Panc1 (cell line): ENCODE measurements at regions not wholly inside any gene's neighbourhood (a gene's known extent, or its start where the extent isn't known, plus 50 kb on each side); places are given as distances from the start of the nearest gene placed in this dataset.

Experiments
- ATAC-seq: fragments of 200-7000 bp; cut with Tn5 transposase; 2 replicates; pipeline ENCODE4 v1.9.1; 2020; ENCODE audit warnings: mild to moderate bottlenecking, moderate library complexity
- BruUV-seq: library from RNA; stranded (reverse); fragments of 400-500 nt; replicated peaks from 2 replicates; lab custom pipeline; 2021; lab: Mats Ljungman, UMichigan
- CTCF ChIA-PET: fragments of 300-600 bp; sonication (Branson Sonifier 250); formaldehyde crosslinking; loops from one replicate; lab custom pipeline; 2022; ENCODE audit warnings: antibody characterized with exemption; lab: Charles Lee
- POLR2A ChIA-PET: fragments of 300-600 bp; sonication (Branson Sonifier 250); formaldehyde crosslinking; loops from one replicate; lab custom pipeline; 2022; ENCODE audit warnings: antibody characterized with exemption; lab: Charles Lee
- DNase-seq: peaks from one replicate; pipeline ENCODE4 v3.0.0-alpha.2; 2010; ENCODE audit warnings: low read depth, low spot score
- H3K27ac ChIP-seq: 2 replicates; pipeline ENCODE4 v1.5.1; 2011; ENCODE audit warnings: mild to moderate bottlenecking, low read length, inconsistent platforms
- H3K27me3 ChIP-seq: fragments of 200-500 bp; sonication (Bioruptor generic); 2 replicates; pipeline ENCODE4 v1.6.0; 2014; ENCODE audit warnings: low read length, inconsistent platforms; ENCODE audit not compliant: control insufficient read depth, insufficient read depth
- H3K36me3 ChIP-seq: fragments of 200-500 bp; sonication (Bioruptor generic); 2 replicates; pipeline ENCODE4 v1.5.1; 2014; ENCODE audit warnings: inconsistent platforms, mild to moderate bottlenecking, low read length, moderate library complexity; ENCODE audit not compliant: control insufficient read depth, insufficient read depth
- H3K4me1 ChIP-seq: 2 replicates; pipeline ENCODE4 v1.5.1; 2011; ENCODE audit warnings: inconsistent platforms, mild to moderate bottlenecking, low read length, moderate library complexity; ENCODE audit not compliant: control insufficient read depth, insufficient read depth
- H3K4me3 ChIP-seq, 2 experiments: 2 replicates each; pipeline ENCODE4 v1.5.1; 2011 to 2012; ENCODE audit warnings: low read depth in 2 of 2, low read length in 2 of 2, mild to moderate bottlenecking in 2 of 2, inconsistent platforms in 1 of 2, moderate library complexity in 1 of 2
- H3K9me3 ChIP-seq: fragments of 200-500 bp; sonication (Bioruptor generic); 2 replicates; pipeline ENCODE4 v1.5.1; 2014; ENCODE audit warnings: low read depth, mild to moderate bottlenecking, inconsistent platforms, low read length, moderate library complexity; ENCODE audit not compliant: control insufficient read depth, insufficient read depth
- CTCF ChIP-seq: fragments of 450-650 bp; IDR thresholded peaks from 2 replicates; pipeline ENCODE4 v1.5.1; 2017; ENCODE audit warnings: mild to moderate bottlenecking
- POLR2AphosphoS5 ChIP-seq: IDR thresholded peaks from 2 replicates; pipeline ENCODE4 v1.6.1; 2012; ENCODE audit warnings: mild to moderate bottlenecking, low read depth, low read length, moderate library complexity
- REST ChIP-seq, 2 experiments: IDR thresholded peaks; 2 replicates each; pipeline ENCODE4 v1.6.1; 2011 to 2012; ENCODE audit warnings: low read depth in 2 of 2, control low read depth in 1 of 2, low read length in 1 of 2, mild to moderate bottlenecking in 1 of 2, moderate library complexity in 1 of 2; ENCODE audit not compliant: insufficient read depth in 1 of 2
- SIN3A ChIP-seq: IDR thresholded peaks from 2 replicates; pipeline ENCODE4 v1.6.1; 2012; ENCODE audit warnings: low read depth, mild to moderate bottlenecking, low read length, moderate library complexity, borderline replicate concordance; ENCODE audit not compliant: insufficient read depth
- TCF7L2 ChIP-seq: IDR thresholded peaks from 2 replicates; pipeline ENCODE4 v1.6.1; 2011; ENCODE audit warnings: mild to moderate bottlenecking, low read depth, low read length, inconsistent platforms
- in situ Hi-C: cut with HindIII; loops from 2 replicates; pipeline ENCODE4 v1.10.0; 2016; ENCODE audit warnings: low sequenced_read_pairs, low pct_unique_long_range_greater_than_20kb
- intact Hi-C: fragments of 100-400 bp; cut with micrococcal nuclease; formaldehyde crosslinking; loops from one replicate; pipeline ENCODE4 v1.10.0; 2022; ENCODE audit not compliant: unreplicated experiment

- in situ Hi-C loops, result no loop called here
- no peaks in the 10 kb centered on the region for H3K9me3 ChIP-seq
- intact Hi-C loops, result no loop called here
- no peak overlapping the region for H3K27ac ChIP-seq
- ChIA-PET CTCF (no interaction called here), POLR2A (no interaction called here)
- no peaks in the 10 kb centered on the region for H3K27me3 ChIP-seq
- H3K4me1 ChIP-seq, result no peaks in the 10 kb centered on the region
- H3K36me3 ChIP-seq, result no peaks in the 10 kb centered on the region
- ATAC-seq (no peak), DNase-seq (no peak)
- BruUV-seq, result no TSS peak
- TF ChIP-seq CTCF, result no peak
- TF ChIP-seq SIN3A, result no peak
- TF ChIP-seq REST (IDR thresholded peaks at IDR 0.05; ENCODE audit: insufficient read depth in 1 of 2, low read depth in 2 of 2, low read length in 1 of 2), result no peak
- no peak for TF ChIP-seq TCF7L2
- no peak for TF ChIP-seq POLR2AphosphoS5
- H3K4me3 ChIP-seq, result no peak overlapping the region
These were observed 255.6 kb upstream of the SATB1 start for GRCh38 chr3:18680758-18681157.

- no peak for DNase-seq
- in situ Hi-C loops, result no loop called here
- intact Hi-C loops, result no loop called here
- BruUV-seq, result no TSS peak
- no peak for TF ChIP-seq TCF7L2
- no peak for TF ChIP-seq POLR2AphosphoS5
- no peak for TF ChIP-seq CTCF
- no peak for TF ChIP-seq REST (IDR thresholded peaks at IDR 0.05; ENCODE audit: insufficient read depth in 1 of 2, low read depth in 2 of 2, low read length in 1 of 2)
- no peak for TF ChIP-seq SIN3A
- CTCF ChIA-PET, result no interaction called here
- no peaks in the 10 kb centered on the region for H3K27me3 ChIP-seq
- no peaks in the 10 kb centered on the region for H3K4me1 ChIP-seq
- ATAC-seq, result no peak
- POLR2A ChIA-PET, result no interaction called here
- no peaks in the 10 kb centered on the region for H3K36me3 ChIP-seq
- no peak overlapping the region for H3K4me3 ChIP-seq
- no peaks in the 10 kb centered on the region for H3K9me3 ChIP-seq
- no peak overlapping the region for H3K27ac ChIP-seq
These were observed 254.1 kb upstream of the SATB1 start for GRCh38 chr3:18679238-18679637.
